Activated CD8-positive, alpha-beta memory T cell treated with anti-CD3 and anti-CD28 coated beads for 4 hours (primary cell): ENCODE measurements at regions not wholly inside any gene's neighbourhood (a gene's known extent, or its start where the extent isn't known, plus 50 kb on each side); places are given as distances from the start of the nearest gene placed in this dataset.

ENCODE experiments used
- DNase-seq, 2 donors: peaks; one replicate each; pipeline ENCODE4 v3.0.0-alpha.2; 2020; ENCODE audit warnings: low read depth in 2 of 2

DNA sequence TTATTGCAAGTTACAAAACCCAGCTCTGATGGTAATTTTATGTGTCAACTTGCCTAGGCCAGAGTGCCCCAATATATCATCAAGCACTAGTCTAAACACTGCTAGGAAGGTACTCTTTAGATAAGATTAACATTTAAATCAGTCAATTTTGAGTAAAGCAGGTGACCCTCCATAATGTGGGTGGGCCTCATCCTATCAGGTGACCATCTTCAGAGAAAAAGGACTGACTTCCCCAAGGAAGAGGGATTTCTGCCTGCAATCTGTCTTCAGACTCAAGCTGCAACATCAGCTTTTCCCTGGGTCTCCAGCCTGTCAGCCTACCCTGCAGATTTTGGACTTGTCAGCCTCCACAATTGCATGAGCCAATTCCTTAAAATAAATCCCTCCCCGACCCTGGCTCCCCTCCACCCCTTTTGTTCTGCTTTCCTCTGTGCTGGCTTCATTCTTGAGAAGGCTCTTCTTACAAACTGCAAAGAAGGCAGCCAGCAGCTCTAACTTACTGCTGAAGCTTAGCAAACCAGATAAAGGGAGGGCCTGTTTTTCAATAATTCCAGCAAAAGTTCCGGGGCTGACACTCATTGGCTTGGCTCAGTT, 56.4 kb upstream of the RUNX3 start:
- DNase-seq, result no peak

DNA sequence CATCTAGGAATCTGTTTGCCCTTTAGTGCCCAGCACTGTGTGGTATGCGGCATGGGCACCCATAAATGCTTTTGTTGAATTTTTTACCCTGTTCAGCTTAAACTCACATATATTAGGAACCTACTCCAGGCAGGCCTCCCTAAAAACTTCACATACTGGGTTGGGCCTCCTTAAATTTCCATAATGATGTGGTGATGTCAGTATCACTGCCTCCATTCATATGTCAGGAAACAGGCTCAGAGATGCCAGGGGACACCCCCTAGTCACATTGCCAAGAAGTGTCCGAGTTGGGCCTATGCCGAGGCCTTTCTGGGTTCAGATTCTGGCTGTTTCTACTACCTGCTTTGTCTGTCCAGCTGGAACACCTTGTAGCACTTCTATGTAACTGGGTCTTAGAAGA, 55.7 kb upstream of the RUNX3 start:
- no peak for DNase-seq

DNA sequence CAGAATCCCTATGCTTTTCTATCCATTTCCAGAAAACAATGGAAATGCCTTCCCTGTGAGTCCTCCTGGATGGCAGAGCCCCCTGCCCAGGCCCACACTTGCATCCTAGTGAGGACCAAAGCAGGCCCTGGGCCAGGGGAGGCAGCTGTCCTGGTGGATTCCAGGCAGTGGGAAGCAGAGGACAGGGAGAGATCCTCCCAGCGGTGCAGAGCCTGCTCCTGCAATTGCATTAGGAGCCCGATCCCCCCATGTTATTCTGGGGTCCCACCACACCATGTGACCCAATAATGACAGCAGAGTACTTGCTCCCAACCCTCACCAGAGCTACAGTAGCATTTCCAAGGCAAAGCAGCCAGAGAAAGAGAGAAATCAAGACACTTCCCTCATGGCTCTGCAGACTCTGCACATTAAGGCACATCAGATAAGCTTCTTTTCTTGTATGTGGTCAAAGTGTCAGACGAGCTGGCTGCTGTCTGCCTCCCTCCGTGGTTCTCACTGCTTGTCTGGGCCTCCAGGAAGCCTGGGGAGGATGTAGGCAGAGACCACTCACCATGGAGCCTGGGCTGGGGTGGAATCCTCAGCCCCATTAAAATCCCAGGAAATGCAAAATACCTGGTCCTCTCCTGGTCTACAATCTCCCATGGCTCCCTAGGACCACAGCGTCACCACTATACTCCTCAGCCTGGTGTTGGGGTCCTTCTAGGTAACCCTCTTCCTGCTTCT, 54.9 kb upstream of the RUNX3 start:
- no peak for DNase-seq

DNA sequence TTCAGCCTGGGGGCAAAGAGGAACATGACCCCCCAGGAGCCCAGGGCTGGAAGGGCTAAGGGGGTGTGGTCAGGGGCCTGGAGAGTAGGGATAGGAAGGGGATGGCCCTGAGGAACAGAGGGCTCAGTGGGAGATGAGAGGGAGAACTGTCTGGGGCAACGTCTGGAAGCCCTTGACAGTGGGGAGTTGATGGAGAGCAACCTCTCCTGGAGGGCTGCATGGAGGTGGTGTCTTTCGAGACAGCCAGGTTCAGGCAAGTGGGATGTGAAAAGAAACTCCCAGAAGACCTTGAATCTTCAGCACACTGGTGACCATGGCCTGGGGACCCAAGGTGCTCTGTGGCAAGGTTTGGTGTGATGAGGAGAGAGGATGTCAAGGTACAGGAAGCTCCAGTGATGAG, 54.2 kb upstream of the RUNX3 start:
- DNase-seq, result no peak

DNA sequence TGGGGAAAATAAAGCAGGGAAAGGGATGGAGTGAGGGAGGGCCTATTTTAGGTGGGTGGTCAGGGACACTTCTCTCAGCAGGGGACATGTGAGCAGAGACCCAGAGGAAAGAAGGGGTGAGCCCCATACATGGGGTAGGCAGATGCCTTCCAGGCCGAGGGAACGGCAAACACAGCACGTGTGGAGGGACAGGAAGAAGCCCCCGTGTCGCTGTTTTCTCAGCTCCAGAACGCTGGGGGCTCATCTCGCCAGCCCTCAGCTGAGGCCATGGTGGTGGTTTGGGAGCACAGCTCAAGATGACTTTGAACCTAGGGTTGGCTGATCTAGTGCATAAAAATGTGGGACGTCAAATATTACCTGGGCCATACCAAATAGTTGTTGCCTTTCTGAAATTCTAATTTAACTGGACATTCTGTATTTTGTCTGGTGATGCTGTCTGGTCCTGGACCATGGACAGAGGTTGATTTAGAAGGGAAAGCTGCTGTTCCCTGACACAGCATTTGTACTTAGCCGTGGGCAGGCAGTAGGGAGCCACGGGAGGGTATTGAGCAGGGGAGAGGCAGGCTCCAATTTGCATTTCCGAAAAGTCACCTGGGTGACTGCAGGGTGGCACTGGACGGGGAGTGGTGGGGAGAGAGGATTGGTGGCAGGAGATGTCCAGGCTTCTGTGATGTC, 53.1 kb upstream of the RUNX3 start:
- DNase-seq, result no peak

DNA sequence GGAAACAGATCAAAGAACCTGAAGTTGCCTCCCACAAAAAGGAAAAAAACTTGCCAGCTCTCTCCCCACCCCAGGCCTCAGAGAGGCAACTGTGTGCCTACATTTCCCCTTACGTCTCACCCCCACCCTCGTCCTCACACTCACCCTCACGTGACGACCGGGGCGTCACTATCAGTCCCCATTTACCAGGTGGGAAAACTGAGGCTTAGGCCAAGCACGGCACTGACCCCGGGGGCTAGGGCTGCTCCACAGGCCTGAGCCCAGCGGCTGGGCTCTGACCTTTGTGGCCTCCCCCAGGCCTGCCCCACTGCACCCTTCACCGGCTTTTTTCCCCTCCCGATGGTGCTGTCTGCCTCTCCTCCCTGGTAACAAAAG, 51.5 kb upstream of the RUNX3 start:
- DNase-seq, result no peak

DNA sequence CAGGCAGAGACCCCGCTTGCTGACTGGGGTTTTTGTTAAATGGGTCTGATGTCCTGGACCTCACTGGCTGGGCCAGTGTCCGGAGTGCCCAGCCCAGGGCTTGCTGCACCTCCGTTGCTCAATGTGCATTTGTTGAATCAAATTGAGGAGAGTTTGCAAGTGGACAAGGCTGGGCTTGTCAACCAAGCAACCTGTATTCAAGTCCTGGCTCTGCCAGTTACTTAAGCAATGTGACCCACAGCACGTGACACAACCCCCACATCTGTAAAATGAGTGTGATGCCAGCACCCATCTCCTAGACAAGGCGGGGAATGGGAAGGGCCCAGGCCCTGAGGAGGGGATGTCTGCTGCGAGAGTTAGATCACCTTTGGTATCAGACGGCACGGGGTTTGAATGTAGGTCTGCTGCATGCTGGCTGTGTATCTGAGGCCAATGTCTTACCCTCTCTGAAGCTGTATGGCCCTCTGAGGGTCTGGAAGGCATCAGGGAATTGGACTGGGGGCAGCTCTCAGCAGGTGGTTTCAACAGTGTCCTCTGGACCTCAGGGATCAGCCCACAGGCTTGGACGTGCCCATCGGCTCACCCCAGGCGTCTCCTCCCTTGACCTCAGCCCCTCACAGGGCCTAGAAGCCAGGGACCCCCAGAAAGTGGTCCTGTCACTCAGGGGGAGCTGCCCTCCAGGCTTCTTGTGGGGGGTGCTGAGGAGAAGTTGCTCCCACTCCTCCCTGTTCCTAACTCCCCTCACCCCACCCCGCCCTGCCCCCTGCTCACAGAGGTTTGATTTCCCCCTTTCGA, 51.0 kb upstream of the RUNX3 start:
- no peak for DNase-seq
